Neuronal stem cell (in vitro differentiated cells): ENCODE measurements at regions not wholly inside any gene's neighbourhood (a gene's known extent, or its start where the extent isn't known, plus 50 kb on each side); places are given as distances from the start of the nearest gene placed in this dataset.
A peak's percentile ranks its signal among the peaks of the same experiment; 100 is the strongest.

Source experiments
- DNase-seq: peaks from one replicate; pipeline ENCODE4 v3.0.0-alpha.2; 2013; ENCODE audit warnings: low spot score
- H2AFZ ChIP-seq: one replicate; pipeline ENCODE4 v1.6.1; 2013; ENCODE audit warnings: mild to moderate bottlenecking, low read length, inconsistent platforms
- H2AK5ac ChIP-seq: 2 replicates; pipeline ENCODE4 v1.6.1; 2013; ENCODE audit warnings: low read depth, mild to moderate bottlenecking, inconsistent platforms, low read length, moderate library complexity, mixed read lengths
- H2BK120ac ChIP-seq: 2 replicates; pipeline ENCODE4 v1.6.1; 2013; ENCODE audit warnings: low read depth, mild to moderate bottlenecking, inconsistent platforms, low read length, moderate library complexity, mixed read lengths
- H2BK12ac ChIP-seq: one replicate; pipeline ENCODE4 v1.6.1; 2013; ENCODE audit warnings: low read length, inconsistent platforms
- H2BK15ac ChIP-seq: 2 replicates; pipeline ENCODE4 v1.6.1; 2013; ENCODE audit warnings: mild to moderate bottlenecking, low read length, inconsistent platforms, mixed read lengths
- H2BK5ac ChIP-seq: one replicate; pipeline ENCODE4 v1.6.1; 2013; ENCODE audit warnings: inconsistent platforms, mild to moderate bottlenecking, low read length, moderate library complexity
- H3K14ac ChIP-seq: one replicate; pipeline ENCODE4 v1.6.1; 2013; ENCODE audit warnings: low read length, inconsistent platforms
- H3K18ac ChIP-seq: 2 replicates; pipeline ENCODE4 v1.6.1; 2013; ENCODE audit warnings: low read length, inconsistent platforms
- H3K23ac ChIP-seq: 2 replicates; pipeline ENCODE4 v1.6.1; 2013; ENCODE audit warnings: low read depth, mild to moderate bottlenecking, mixed read lengths, low read length, inconsistent platforms; ENCODE audit not compliant: poor library complexity
- H3K27ac ChIP-seq: replicated peaks from 3 replicates; pipeline ENCODE4 v1.5.1; 2013; ENCODE audit warnings: low read length, inconsistent platforms
- H3K27me3 ChIP-seq, 3 experiments: 2 replicates each; pipeline ENCODE4 v1.6.1; 2013; ENCODE audit warnings: low read length in 3 of 3, mild to moderate bottlenecking in 2 of 3, inconsistent platforms in 1 of 3, low read depth in 1 of 3, mixed read lengths in 1 of 3, moderate library complexity in 1 of 3; ENCODE audit not compliant: control insufficient read depth in 3 of 3, insufficient read depth in 3 of 3
- H3K36me3 ChIP-seq, 2 donors: replicated peaks in 1 of 2; 2 replicates each; pipeline ENCODE4 v1.6.1; 2013; ENCODE audit warnings: low read length in 2 of 2; ENCODE audit not compliant: control insufficient read depth in 2 of 2, insufficient read depth in 2 of 2
- H3K4ac ChIP-seq: 2 replicates; pipeline ENCODE4 v1.6.1; 2013; ENCODE audit warnings: inconsistent platforms, mild to moderate bottlenecking, low read length, moderate library complexity
- H3K4me1 ChIP-seq, 2 donors: 1 replicate in 1 of 2; 2 replicates in 1 of 2; pipeline ENCODE4 v1.6.1; 2013; ENCODE audit warnings: low read length in 2 of 2, low read depth in 1 of 2; ENCODE audit not compliant: control insufficient read depth in 2 of 2, insufficient read depth in 1 of 2
- H3K4me2 ChIP-seq: one replicate; pipeline ENCODE4 v1.6.1; 2013; ENCODE audit warnings: mild to moderate bottlenecking, low read length, inconsistent platforms; ENCODE audit not compliant: insufficient read depth, poor library complexity, severe bottlenecking
- H3K4me3 ChIP-seq, 2 donors: 2 replicates each; pipeline ENCODE4 v1.5.1; 2013; ENCODE audit warnings: low read length in 2 of 2, mild to moderate bottlenecking in 2 of 2, inconsistent platforms in 1 of 2, moderate library complexity in 1 of 2
- H3K79me1 ChIP-seq: one replicate; pipeline ENCODE4 v1.6.1; 2013; ENCODE audit warnings: low read depth, mild to moderate bottlenecking, inconsistent platforms, low read length, moderate library complexity
- H3K9ac ChIP-seq: one replicate; pipeline ENCODE4 v1.6.1; 2013; ENCODE audit warnings: mild to moderate bottlenecking, low read depth, low read length, inconsistent platforms; ENCODE audit not compliant: poor library complexity
- H3K9me3 ChIP-seq, 2 donors: replicated peaks in 1 of 2; 2 replicates each; pipeline versions ENCODE3 to v1.6.1; 2013; ENCODE audit warnings: low read length in 2 of 2, mild to moderate bottlenecking in 2 of 2, inconsistent platforms in 1 of 2, low read depth in 1 of 2, mixed read lengths in 1 of 2, moderate library complexity in 1 of 2; ENCODE audit not compliant: control insufficient read depth in 2 of 2, insufficient read depth in 1 of 2
- H4K8ac ChIP-seq: one replicate; pipeline ENCODE4 v1.6.1; 2013; ENCODE audit warnings: low read depth, mild to moderate bottlenecking, inconsistent platforms, low read length, moderate library complexity
- H4K91ac ChIP-seq: one replicate; pipeline ENCODE4 v1.6.1; 2013; ENCODE audit warnings: low read length, low read depth, mild to moderate bottlenecking, inconsistent platforms; ENCODE audit not compliant: poor library complexity
- WGBS, 2 donors: extraction: QIAGEN DNeasy Blood & Tissue Kit; methylation state at CpG; one replicate each; pipeline ENCODE4 v1.1.7; 2013; ENCODE audit warnings: missing lambda C conversion rate in 2 of 2, mixed read lengths in 1 of 2; ENCODE audit not compliant: insufficient read length in 2 of 2, insufficient replicate concordance in 1 of 2; ENCODE audit errors: extremely low coverage in 2 of 2; 5-methylcytosine and 5-hydroxymethylcytosine counted together

DNA sequence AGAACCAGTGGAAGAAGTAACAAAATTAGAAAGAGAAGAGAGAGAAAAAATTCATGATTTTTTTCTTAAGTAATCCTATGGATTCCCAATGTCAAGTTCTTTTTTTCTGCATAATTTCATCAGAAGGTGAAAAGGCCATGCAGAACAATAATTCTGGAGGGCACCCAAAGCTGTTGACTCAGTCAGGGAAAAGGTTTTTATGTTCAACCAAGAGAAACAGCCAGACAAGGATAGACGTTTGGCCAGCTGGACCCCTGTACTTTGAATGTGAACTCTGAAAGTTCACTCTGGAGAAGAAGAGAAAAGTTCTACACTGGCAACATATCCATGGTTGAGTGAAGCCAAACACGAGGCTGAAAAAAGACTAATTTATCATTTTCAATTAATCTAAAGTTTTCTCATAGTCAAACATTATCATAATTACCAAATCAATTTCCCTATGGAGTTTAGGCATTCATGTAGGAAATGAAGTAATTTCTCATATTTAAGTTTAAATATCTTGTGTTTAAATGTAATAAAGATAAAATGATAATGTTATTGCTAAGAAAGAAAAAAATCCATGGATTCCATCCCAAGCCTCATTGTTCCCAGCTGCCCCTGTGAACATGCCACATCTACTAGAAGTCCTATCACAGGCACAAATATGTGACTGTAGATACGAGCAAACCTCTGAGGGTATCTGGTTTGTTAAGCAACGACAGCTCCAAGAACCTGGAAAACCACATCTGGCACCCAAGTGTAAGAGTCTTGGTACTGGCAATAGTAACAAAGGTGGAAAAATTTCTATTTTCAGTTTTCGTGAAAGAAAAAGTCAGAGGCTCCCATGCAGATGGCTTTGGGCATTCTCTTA lies 742.7 kb upstream of the ACVR2A start:
- Histone ChIP-seq H2AFZ (no peak overlapping the region), H2AK5ac (no peak overlapping the region), H3K9ac (no peak overlapping the region), H3K14ac (no peak overlapping the region), H4K91ac (no peak overlapping the region), H2BK5ac (no peak overlapping the region), H3K27me3 (no peaks in the 10 kb centered on the region), H4K8ac (no peak overlapping the region), H2BK15ac (no peak overlapping the region), H3K23ac (no peak overlapping the region), H3K36me3 (no peaks in the 10 kb centered on the region), H3K4me1 (no peaks in the 10 kb centered on the region), H3K4ac (no peak overlapping the region), H3K79me1 (no peaks in the 10 kb centered on the region), H2BK120ac (no peak overlapping the region), H3K18ac (no peak overlapping the region), H3K27ac (no peak overlapping the region), H3K4me3 (no peak overlapping the region), H3K4me2 (no peak overlapping the region), H3K9me3 (no peaks in the 10 kb centered on the region), H2BK12ac (no peak overlapping the region)
- no CpG with 5 or more reads among the region's 5 CpGs for WGBS, 2 donors
- DNase-seq = no peak

DNA sequence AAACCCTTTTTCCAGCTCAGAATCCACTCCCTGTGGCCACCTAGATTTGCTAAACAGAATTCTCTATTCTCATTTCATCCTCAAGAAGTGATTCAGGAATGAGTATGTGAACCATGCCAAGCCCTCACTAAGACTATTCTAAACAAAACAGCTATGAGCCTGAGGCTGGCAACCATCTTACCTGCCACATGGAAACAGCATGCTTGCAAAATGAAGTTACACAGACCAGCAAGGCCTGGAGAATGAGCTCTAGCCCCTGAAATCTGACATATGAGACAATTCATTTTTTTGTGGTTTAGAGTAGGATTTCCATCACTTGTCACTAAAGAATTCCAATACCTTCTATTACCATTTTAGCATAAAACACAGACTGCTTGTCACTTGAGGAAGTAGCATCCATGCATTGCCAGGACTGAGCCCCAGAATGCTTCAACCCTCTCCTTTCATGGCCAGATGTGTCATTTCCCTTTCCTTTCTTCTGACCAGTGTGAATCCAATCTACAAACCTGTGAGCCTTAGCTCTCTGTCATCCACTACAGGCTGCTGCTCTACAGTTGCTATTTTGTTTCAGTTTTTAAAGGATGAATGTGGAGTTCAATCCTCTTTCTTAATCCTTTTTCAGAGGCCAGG lies 744.3 kb upstream of the ACVR2A start:
- Histone ChIP-seq H4K91ac (no peak overlapping the region), H3K9me3 (no peaks in the 10 kb centered on the region), H2BK15ac (no peak overlapping the region), H3K36me3 (no peaks in the 10 kb centered on the region), H3K18ac (no peak overlapping the region), H3K23ac (no peak overlapping the region), H3K27ac (no peak overlapping the region), H3K9ac (no peak overlapping the region), H2AFZ (peak overlapping the region; percentile 9), H2BK5ac (no peak overlapping the region), H3K4me1 (no peaks in the 10 kb centered on the region), H3K79me1 (no peaks in the 10 kb centered on the region), H3K27me3 (no peaks in the 10 kb centered on the region), H2BK12ac (no peak overlapping the region), H2AK5ac (no peak overlapping the region), H3K4me3 (no peak overlapping the region), H4K8ac (no peak overlapping the region), H3K4ac (no peak overlapping the region), H3K4me2 (no peak overlapping the region), H2BK120ac (no peak overlapping the region), H3K14ac (no peak overlapping the region)
- DNase-seq = no peak

DNA sequence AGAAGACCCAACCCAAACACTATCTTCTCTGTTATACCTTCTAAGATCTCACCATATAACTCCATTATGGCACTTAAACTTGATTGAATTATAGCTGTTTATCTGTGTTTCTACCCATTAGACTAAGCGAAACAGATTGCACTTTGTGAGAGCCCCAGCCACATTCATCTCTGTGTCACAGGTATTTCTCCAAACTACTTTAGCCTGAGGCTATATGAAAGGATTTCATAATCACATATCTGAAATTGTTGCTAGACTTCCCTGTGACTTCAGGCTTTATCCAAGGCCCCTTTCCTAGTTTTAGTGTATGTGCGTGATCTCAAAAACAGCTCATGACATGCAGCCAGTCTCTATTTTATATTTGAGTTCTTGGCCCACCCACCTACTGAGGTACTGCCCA lies 745.0 kb upstream of the ACVR2A start:
- Histone ChIP-seq H2BK5ac (no peak overlapping the region), H3K4me2 (no peak overlapping the region), H3K18ac (no peak overlapping the region), H3K9me3 (no peaks in the 10 kb centered on the region), H3K79me1 (no peaks in the 10 kb centered on the region), H2BK15ac (no peak overlapping the region), H4K91ac (no peak overlapping the region), H3K4me1 (no peaks in the 10 kb centered on the region), H2BK120ac (no peak overlapping the region), H2AK5ac (no peak overlapping the region), H3K4me3 (no peak overlapping the region), H3K36me3 (no peaks in the 10 kb centered on the region), H3K9ac (no peak overlapping the region), H3K27me3 (no peaks in the 10 kb centered on the region), H3K14ac (no peak overlapping the region), H2AFZ (no peak overlapping the region), H3K4ac (no peak overlapping the region), H2BK12ac (no peak overlapping the region), H3K27ac (no peak overlapping the region), H4K8ac (no peak overlapping the region), H3K23ac (no peak overlapping the region)
- no peak for DNase-seq
- WGBS, 2 donors = no CpG with 5 or more reads among the region's 2 CpGs

DNA sequence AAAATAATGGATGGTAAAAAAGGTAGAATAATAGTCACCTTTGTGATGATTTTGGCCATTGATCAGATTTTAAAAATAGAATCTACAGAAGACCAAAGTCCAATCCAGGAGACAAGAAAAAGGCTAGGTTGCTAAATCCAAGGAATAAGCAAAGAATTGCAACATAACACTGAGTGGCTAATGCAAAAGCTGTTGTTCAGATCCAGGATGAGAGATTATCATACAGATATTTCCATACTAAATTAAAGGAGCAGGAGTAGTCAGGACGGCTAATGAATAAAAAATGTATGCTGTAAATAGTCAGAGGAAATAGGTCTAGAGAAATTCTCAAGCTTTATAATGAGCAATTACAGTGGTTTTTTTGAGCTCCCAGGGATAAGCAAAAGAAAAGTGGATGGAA lies 745.9 kb upstream of the ACVR2A start:
- no peaks in the 10 kb centered on the region for H3K79me1 ChIP-seq
- no peaks in the 10 kb centered on the region for H3K9me3 ChIP-seq
- H4K91ac ChIP-seq = no peak overlapping the region
- no peak overlapping the region for H3K4me3 ChIP-seq
- no peak overlapping the region for H2BK12ac ChIP-seq
- no peak overlapping the region for H3K9ac ChIP-seq
- H2BK15ac ChIP-seq = no peak overlapping the region
- no peak overlapping the region for H3K23ac ChIP-seq
- no peak overlapping the region for H3K4ac ChIP-seq
- H4K8ac ChIP-seq = no peak overlapping the region
- H3K27me3 ChIP-seq = no peaks in the 10 kb centered on the region
- H2BK120ac ChIP-seq = no peak overlapping the region
- H2AK5ac ChIP-seq = no peak overlapping the region
- no peak for DNase-seq
- H3K27ac ChIP-seq = no peak overlapping the region
- H2AFZ ChIP-seq = no peak overlapping the region
- H3K18ac ChIP-seq = no peak overlapping the region
- no peak overlapping the region for H3K4me2 ChIP-seq
- no peak overlapping the region for H3K14ac ChIP-seq
- H3K4me1 ChIP-seq = peaks cover 0 to 2% of the 10 kb centered on the region in 2 donors
- no peaks in the 10 kb centered on the region for H3K36me3 ChIP-seq
- WGBS, 2 donors = no CpG with 5 or more reads among the region's 1 CpG
- H2BK5ac ChIP-seq = no peak overlapping the region
